H1 (cell line): ENCODE measurements at regions not wholly inside any gene's neighbourhood (a gene's known extent, or its start where the extent isn't known, plus 50 kb on each side); places are given as distances from the start of the nearest gene placed in this dataset.

Experiments used
- CTCF ChIA-PET: fragments of 300-600 bp; sonication (Branson Sonifier 250); formaldehyde crosslinking; loops from one replicate; lab custom pipeline; 2021; ENCODE audit not compliant: partially characterized antibody; lab: Charles Lee
- POLR2A ChIA-PET: fragments of 300-600 bp; sonication (Branson Sonifier 250); formaldehyde crosslinking; loops from one replicate; lab custom pipeline; 2021; ENCODE audit warnings: inconsistent platforms; ENCODE audit not compliant: partially characterized antibody; lab: Charles Lee
- DNase-seq, 2 experiments: peaks; one replicate each; pipeline versions ENCODE4 v3.0.0 to v3.0.0-alpha.2; 2010 to 2022; ENCODE audit warnings: low spot score in 2 of 2, low read depth in 1 of 2, mixed read lengths in 1 of 2
- FAIRE-seq: peaks from 2 replicates; lab custom pipeline; 2011; peaks lifted over from hg19 to GRCh38; lab: Jason Lieb, UNC
- H2AFZ ChIP-seq: 2 replicates; pipeline ENCODE4 v1.8.1; 2012; ENCODE audit warnings: low read length, inconsistent platforms
- H2AK5ac ChIP-seq: 2 replicates; pipeline ENCODE4 v1.6.1; 2013; ENCODE audit warnings: low read depth, low read length
- H2BK120ac ChIP-seq: replicated peaks from 2 replicates; pipeline ENCODE3; 2013; ENCODE audit warnings: low read depth, low read length, inconsistent platforms
- H2BK12ac ChIP-seq: 2 replicates; pipeline ENCODE4 v1.6.1; 2013; ENCODE audit warnings: low read depth, low read length
- H2BK15ac ChIP-seq: 2 replicates; pipeline ENCODE4 v1.6.1; 2013; ENCODE audit warnings: low read length
- H2BK20ac ChIP-seq: 2 replicates; pipeline ENCODE4 v1.6.1; 2013; ENCODE audit warnings: low read length
- H2BK5ac ChIP-seq: 2 replicates; pipeline ENCODE4 v1.6.1; 2013; ENCODE audit warnings: low read depth, low read length
- H3K14ac ChIP-seq: 2 replicates; pipeline ENCODE4 v1.6.1; 2013; ENCODE audit warnings: inconsistent platforms; ENCODE audit not compliant: insufficient read length
- H3K18ac ChIP-seq: 2 replicates; pipeline ENCODE4 v1.6.1; 2013; ENCODE audit warnings: low read length; ENCODE audit errors: extremely low read depth
- H3K23ac ChIP-seq: 2 replicates; pipeline ENCODE4 v1.6.1; 2013; ENCODE audit warnings: inconsistent platforms; ENCODE audit not compliant: insufficient read length
- H3K23me2 ChIP-seq: 2 replicates; pipeline ENCODE4 v1.6.1; 2013; ENCODE audit warnings: low read depth, low read length
- H3K27ac ChIP-seq: 2 replicates; pipeline ENCODE4 v1.6.1; 2011; ENCODE audit warnings: low read depth, low read length, inconsistent platforms
- H3K27me3 ChIP-seq, 4 experiments: replicated peaks in 1 of 4; 1 replicate in 1 of 4; 2 replicates in 3 of 4; pipeline versions ENCODE4 v1.6.1 to v1.8.1; 2011 to 2013; ENCODE audit warnings: low read length in 3 of 4, mild to moderate bottlenecking in 3 of 4, inconsistent platforms in 2 of 4, mixed read lengths in 2 of 4, moderate library complexity in 1 of 4; ENCODE audit not compliant: control insufficient read depth in 3 of 4, insufficient read depth in 3 of 4; ENCODE audit errors: extremely low read depth in 1 of 4
- H3K36me3 ChIP-seq, 4 experiments: 2 replicates each; pipeline versions ENCODE4 v1.6.1 to v1.8.1; 2011 to 2013; ENCODE audit warnings: mild to moderate bottlenecking in 4 of 4, low read length in 3 of 4, moderate library complexity in 2 of 4, control low read depth in 1 of 4, inconsistent platforms in 1 of 4; ENCODE audit not compliant: insufficient read depth in 4 of 4, control insufficient read depth in 2 of 4
- H3K4ac ChIP-seq: replicated peaks from 2 replicates; pipeline ENCODE3; 2013; ENCODE audit warnings: low read length, low read depth, mixed read lengths, inconsistent platforms; ENCODE audit not compliant: insufficient read length
- H3K4me1 ChIP-seq, 4 experiments: replicated peaks in 1 of 4; 1 replicate in 1 of 4; 2 replicates in 3 of 4; pipeline versions ENCODE4 v1.6.1 to v1.8.1; 2011 to 2013; ENCODE audit warnings: low read length in 3 of 4, inconsistent platforms in 2 of 4, mixed read lengths in 1 of 4; ENCODE audit not compliant: insufficient read depth in 4 of 4, control insufficient read depth in 3 of 4
- H3K4me2 ChIP-seq, 2 experiments: 2 replicates each; pipeline versions ENCODE4 v1.6.1 to v1.8.1; 2011 to 2013; ENCODE audit warnings: low read depth in 2 of 2, low read length in 2 of 2, control low read depth in 1 of 2, inconsistent platforms in 1 of 2, mild to moderate bottlenecking in 1 of 2; ENCODE audit not compliant: insufficient read depth in 1 of 2
- H3K4me3 ChIP-seq, 4 experiments: fragments of 200-600, 300-600 bp in 1 of 4; sonication (generic), shearing (Covaris generic), sonication (Bioruptor Twin) in 1 of 4; 2 replicates each; pipeline versions ENCODE4 v1.5.1 to v1.8.1; 2011 to 2016; ENCODE audit warnings: low read length in 4 of 4, low read depth in 3 of 4, control low read depth in 2 of 4, inconsistent platforms in 2 of 4, mild to moderate bottlenecking in 2 of 4, mixed read lengths in 1 of 4, moderate library complexity in 1 of 4; ENCODE audit not compliant: insufficient read depth in 2 of 4; ENCODE audit errors: extremely low read depth in 1 of 4
- H3K56ac ChIP-seq: replicated peaks from 2 replicates; pipeline ENCODE3; 2013; ENCODE audit warnings: low read depth, mild to moderate bottlenecking, mixed read lengths, low read length, inconsistent platforms; ENCODE audit not compliant: insufficient read length
- H3K79me1 ChIP-seq: 2 replicates; pipeline ENCODE4 v1.6.1; 2013; ENCODE audit warnings: low read depth, low read length, control low read depth
- H3K79me2 ChIP-seq, 2 experiments: 2 replicates each; pipeline versions ENCODE4 v1.6.1 to v1.8.1; 2012 to 2013; ENCODE audit warnings: low read length in 2 of 2, mild to moderate bottlenecking in 2 of 2, inconsistent platforms in 1 of 2; ENCODE audit not compliant: insufficient read depth in 2 of 2, control insufficient read depth in 1 of 2
- H3K9ac ChIP-seq, 4 experiments: replicated peaks in 1 of 4; 1 replicate in 1 of 4; 2 replicates in 3 of 4; pipeline versions ENCODE4 v1.6.1 to v1.8.1; 2011 to 2013; ENCODE audit warnings: low read depth in 3 of 4, low read length in 3 of 4, control low read depth in 2 of 4, mild to moderate bottlenecking in 2 of 4, moderate library complexity in 2 of 4, inconsistent platforms in 1 of 4; ENCODE audit errors: extremely low read depth in 1 of 4
- H3K9me3 ChIP-seq, 2 experiments: 2 replicates each; pipeline versions ENCODE4 v1.6.1 to v1.8.1; 2012 to 2013; ENCODE audit warnings: mild to moderate bottlenecking in 2 of 2, moderate library complexity in 2 of 2, control low read depth in 1 of 2, inconsistent platforms in 1 of 2, low read depth in 1 of 2, low read length in 1 of 2, mixed read lengths in 1 of 2; ENCODE audit not compliant: insufficient read depth in 2 of 2
- H4K20me1 ChIP-seq, 2 experiments: replicated peaks in 1 of 2; 2 replicates each; pipeline versions ENCODE3 to v1.8.1; 2011 to 2013; ENCODE audit warnings: inconsistent platforms in 2 of 2, low read length in 2 of 2, mild to moderate bottlenecking in 1 of 2; ENCODE audit not compliant: insufficient read depth in 2 of 2, control insufficient read depth in 1 of 2
- H4K5ac ChIP-seq: 2 replicates; pipeline ENCODE4 v1.6.1; 2013; ENCODE audit warnings: low read length, low read depth, mixed read lengths, inconsistent platforms; ENCODE audit not compliant: insufficient read length
- H4K8ac ChIP-seq: 2 replicates; pipeline ENCODE4 v1.8.0; 2013; ENCODE audit warnings: mild to moderate bottlenecking, moderate library complexity, low read length, inconsistent platforms; ENCODE audit not compliant: insufficient read depth; ENCODE audit errors: extremely low read depth
- H4K91ac ChIP-seq: replicated peaks from 2 replicates; pipeline ENCODE3; 2013; ENCODE audit warnings: low read length, mixed read lengths, inconsistent platforms; ENCODE audit not compliant: insufficient read length
- BACH1 ChIP-seq: IDR thresholded peaks from 2 replicates; pipeline ENCODE4 v1.6.1; 2012; ENCODE audit warnings: low read length, improper control_type of control experiment
- CHD1 ChIP-seq: IDR thresholded peaks from 2 replicates; pipeline ENCODE4 v1.6.1; 2012; ENCODE audit warnings: low read depth, low read length, improper control_type of control experiment
- CTCF ChIP-seq, 3 experiments: IDR thresholded peaks; 1 replicate in 2 of 3; 2 replicates in 1 of 3; pipeline versions ENCODE4 v1.5.1 to v1.6.1; 2011; ENCODE audit warnings: low read length in 3 of 3, mild to moderate bottlenecking in 3 of 3, inconsistent platforms in 2 of 3, low read depth in 1 of 3, moderate library complexity in 1 of 3; ENCODE audit not compliant: insufficient read depth in 1 of 3; ENCODE audit errors: control extremely low read depth in 1 of 3
- E2F6 ChIP-seq: IDR thresholded peaks from 2 replicates; pipeline ENCODE4 v1.6.1; 2012; ENCODE audit warnings: inconsistent platforms
- FOSL1 ChIP-seq: IDR thresholded peaks from 2 replicates; pipeline ENCODE4 v1.6.1; 2011; ENCODE audit warnings: mild to moderate bottlenecking, low read depth, low read length, moderate library complexity; ENCODE audit not compliant: insufficient read depth
- KDM4A ChIP-seq: IDR thresholded peaks from one replicate; pipeline ENCODE4 v1.7.1; 2012; ENCODE audit warnings: low read depth, mild to moderate bottlenecking, moderate library complexity, low read length, inconsistent platforms; ENCODE audit not compliant: severe bottlenecking
- MAFK ChIP-seq: IDR thresholded peaks from 2 replicates; pipeline ENCODE4 v1.6.1; 2012; ENCODE audit warnings: low read depth, mild to moderate bottlenecking, improper control_type of control experiment, low read length
- PHF8 ChIP-seq: fragments of 200-600 bp; sonication (generic); conservative IDR thresholded peaks from 2 replicates; pipeline ENCODE4 v1.7.1; 2012; ENCODE audit warnings: low read depth, mild to moderate bottlenecking, inconsistent platforms, low read length, moderate library complexity
- RXRA ChIP-seq: IDR thresholded peaks from 2 replicates; pipeline ENCODE4 v1.6.1; 2011; ENCODE audit warnings: low read depth, mild to moderate bottlenecking, low read length, moderate library complexity; ENCODE audit not compliant: insufficient read depth
- SP4 ChIP-seq: IDR thresholded peaks from 2 replicates; pipeline ENCODE4 v1.6.1; 2012; ENCODE audit warnings: low read length, inconsistent platforms
- TAF7 ChIP-seq: optimal IDR thresholded peaks from 2 replicates; pipeline ENCODE3; 2011; ENCODE audit warnings: low read depth, mild to moderate bottlenecking, inconsistent platforms, low read length, moderate library complexity, borderline replicate concordance
- WGBS, 2 experiments: shearing (Covaris generic) in 1 of 2; methylation state at CpG; one replicate each; pipeline versions ENCODE4 v1.1.6 to v1.1.7; 2013 to 2015; ENCODE audit warnings: low lambda C conversion rate in 2 of 2, mixed read lengths in 2 of 2, inconsistent platforms in 1 of 2, low coverage in 1 of 2, missing lambda C conversion rate in 1 of 2; ENCODE audit not compliant: insufficient replicate concordance in 2 of 2, insufficient coverage in 1 of 2, insufficient read length in 1 of 2; ENCODE audit errors: extremely low coverage in 1 of 2, missing lambda C conversion rate in 1 of 2; 5-methylcytosine and 5-hydroxymethylcytosine counted together

GRCh38 chr4:66963084-66963483 lies 582.2 kb downstream of the CENPC start:
- Histone ChIP-seq H3K4ac (no peak overlapping the region), H2BK120ac (no peak overlapping the region), H3K18ac (no peak overlapping the region), H4K91ac (no peak overlapping the region), H3K4me1 (no peaks in the 10 kb centered on the region), H3K23ac (no peak overlapping the region), H4K20me1 (no peaks in the 10 kb centered on the region), H3K27ac (no peak overlapping the region), H3K14ac (no peak overlapping the region), H3K9ac (no peak overlapping the region), H2BK5ac (no peak overlapping the region), H4K8ac (no peak overlapping the region), H2BK20ac (no peak overlapping the region), H3K4me2 (no peak overlapping the region), H3K9me3 (no peaks in the 10 kb centered on the region), H2BK15ac (no peak overlapping the region), H2AK5ac (no peak overlapping the region), H3K79me1 (no peaks in the 10 kb centered on the region), H3K36me3 (no peaks in the 10 kb centered on the region), H2BK12ac (no peak overlapping the region), H3K79me2 (no peaks in the 10 kb centered on the region), H2AFZ (no peak overlapping the region), H3K27me3 (no peaks in the 10 kb centered on the region), H3K4me3 (no peak overlapping the region), H3K56ac (no peak overlapping the region), H3K23me2 (0 out of 2 replicates have a peak, but pooled peaks cover 2% of the 10 kb centered on the region), H4K5ac (no peak overlapping the region)
- POLR2A ChIA-PET, result no interaction called here
- CTCF ChIA-PET, result no interaction called here
- WGBS, 2 experiments, result 91% methylated on average over 3 of the region's 3 CpGs; no CpG with 5 or more reads in 1 of the 2 experiments
- no peak for FAIRE-seq
- TF ChIP-seq BACH1 (no peak), PHF8 (no peak), RXRA (no peak), TAF7 (no peak), SP4 (no peak), FOSL1 (no peak), CHD1 (no peak), E2F6 (no peak), MAFK (no peak), CTCF (IDR thresholded peaks at IDR 0.05; ENCODE audit: control extremely low read depth in 1 of 3, insufficient read depth in 1 of 3, low read depth in 1 of 3, low read length in 3 of 3) (no peak), KDM4A (no peak)
- DNase-seq, result no peak
